SW480 (cell line): ENCODE measurements at regions not wholly inside any gene's neighbourhood (a gene's known extent, or its start where the extent isn't known, plus 50 kb on each side); places are given as distances from the start of the nearest gene placed in this dataset.

Experiments
- DNase-seq: peaks from one replicate; pipeline ENCODE4 v3.0.0-alpha.2; 2016; ENCODE audit warnings: low spot score

GRCh38 chr9:17018540-17019196 is 116.2 kb upstream of the CNTLN start:
- DNase-seq, result no peak

- no peak for DNase-seq
These were observed 116.8 kb upstream of the CNTLN start for GRCh38 chr9:17017931-17018491.

GRCh38 chr9:17013891-17014290 is 120.9 kb upstream of the CNTLN start:
- DNase-seq, result no peak

- no peak for DNase-seq
These were observed 121.8 kb upstream of the CNTLN start for GRCh38 chr9:17013010-17013409.

GRCh38 chr9:17011880-17012279 is 123.0 kb upstream of the CNTLN start:
- DNase-seq, result no peak

- no peak for DNase-seq
These were observed 125.8 kb upstream of the CNTLN start for GRCh38 chr9:17009071-17009470.

GRCh38 chr9:17005056-17005823 is 129.6 kb upstream of the CNTLN start:
- DNase-seq, result no peak

- no peak for DNase-seq
These were observed 130.3 kb upstream of the CNTLN start for GRCh38 chr9:17004500-17004899.

- DNase-seq, result no peak
These were observed 131.1 kb upstream of the CNTLN start for GRCh38 chr9:17003576-17004240.

GRCh38 chr9:16996901-16997491 is 126.5 kb upstream of the BNC2 start:
- DNase-seq, result no peak

GRCh38 chr9:16992138-16992537 is 121.7 kb upstream of the BNC2 start:
- no peak for DNase-seq

- DNase-seq, result peak; percentile 79
These were observed 116.6 kb upstream of the BNC2 start for GRCh38 chr9:16987026-16987425.

- no peak for DNase-seq
These were observed 116.1 kb upstream of the BNC2 start for GRCh38 chr9:16986556-16986955.

GRCh38 chr9:16985559-16986348 is 115.3 kb upstream of the BNC2 start:
- no peak for DNase-seq

GRCh38 chr9:16982780-16983310 is 112.4 kb upstream of the BNC2 start:
- DNase-seq, result no peak

GRCh38 chr9:16976427-16976826 is 106.0 kb upstream of the BNC2 start:
- no peak for DNase-seq

GRCh38 chr9:16974436-16974835 is 104.0 kb upstream of the BNC2 start:
- no peak for DNase-seq

- no peak for DNase-seq
These were observed 99.9 kb upstream of the BNC2 start for GRCh38 chr9:16970321-16970720.

- DNase-seq, result no peak
These were observed 93.8 kb upstream of the BNC2 start for GRCh38 chr9:16964228-16964627.

- no peak for DNase-seq
These were observed 89.6 kb upstream of the BNC2 start for GRCh38 chr9:16960084-16960483.

- DNase-seq, result no peak
These were observed 88.9 kb upstream of the BNC2 start for GRCh38 chr9:16959391-16959790.
